RPMI8226 (cell line): ENCODE measurements at regions not wholly inside any gene's neighbourhood (a gene's known extent, or its start where the extent isn't known, plus 50 kb on each side); places are given as distances from the start of the nearest gene placed in this dataset.
"Not testable (repeated sequence)": the region's sequence is repeated elsewhere in the genome, so short reads cannot be mapped to it uniquely, and the experiment has no call there.

Source experiments
- DNase-seq: peaks from one replicate; pipeline ENCODE4 v3.0.0-alpha.2; 2015

- no peak for DNase-seq
These were observed 123.9 kb upstream of the IER5L start for GRCh38 chr9:129301941-129302340.

DNA sequence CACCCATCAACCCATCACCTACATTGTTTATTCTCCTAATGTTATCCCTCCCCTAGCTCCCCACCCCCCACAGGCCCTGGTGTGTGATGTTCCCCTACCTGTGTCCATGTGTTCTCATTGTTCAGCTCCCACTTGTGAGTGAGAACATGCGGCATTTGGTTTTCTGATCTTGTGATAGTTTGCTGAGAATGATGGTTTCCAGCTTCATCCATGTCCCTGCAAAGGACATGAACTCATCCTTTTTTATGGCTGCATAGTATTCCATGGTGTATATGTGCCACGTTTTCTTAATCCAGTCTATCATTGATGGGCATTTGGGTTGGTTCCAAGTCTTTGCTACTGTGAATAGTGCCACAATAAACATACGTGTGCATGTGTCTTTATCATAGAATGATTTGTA lies 118.1 kb upstream of the IER5L start:
- DNase-seq = not testable (repeated sequence)

- no peak for DNase-seq
These were observed 113.0 kb upstream of the IER5L start for GRCh38 chr9:129291041-129291501.

DNA sequence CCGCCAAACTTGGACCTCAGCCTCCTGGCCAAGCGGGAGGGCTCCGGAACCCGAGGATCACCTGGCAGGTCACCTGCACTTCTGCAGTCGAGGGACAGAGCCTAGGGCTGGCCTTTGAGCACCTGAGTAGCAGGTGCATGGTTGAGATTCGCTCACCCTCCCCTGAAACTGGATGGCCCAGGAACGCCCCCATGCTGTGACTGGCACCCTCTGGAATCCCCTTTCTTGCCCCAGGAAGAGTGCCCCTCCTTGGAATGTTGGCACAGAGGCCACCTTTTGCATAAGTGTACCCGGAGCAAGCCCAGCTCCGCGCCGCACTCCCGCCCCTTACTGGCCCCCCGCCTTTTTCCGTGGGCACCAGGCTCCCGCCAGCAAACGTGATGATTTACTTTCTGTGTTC lies 112.5 kb upstream of the IER5L start:
- DNase-seq = no peak

GRCh38 chr9:129289883-129290282 lies 111.8 kb upstream of the IER5L start:
- DNase-seq = no peak

GRCh38 chr9:129289131-129289731 lies 111.2 kb upstream of the IER5L start:
- no peak for DNase-seq

DNA sequence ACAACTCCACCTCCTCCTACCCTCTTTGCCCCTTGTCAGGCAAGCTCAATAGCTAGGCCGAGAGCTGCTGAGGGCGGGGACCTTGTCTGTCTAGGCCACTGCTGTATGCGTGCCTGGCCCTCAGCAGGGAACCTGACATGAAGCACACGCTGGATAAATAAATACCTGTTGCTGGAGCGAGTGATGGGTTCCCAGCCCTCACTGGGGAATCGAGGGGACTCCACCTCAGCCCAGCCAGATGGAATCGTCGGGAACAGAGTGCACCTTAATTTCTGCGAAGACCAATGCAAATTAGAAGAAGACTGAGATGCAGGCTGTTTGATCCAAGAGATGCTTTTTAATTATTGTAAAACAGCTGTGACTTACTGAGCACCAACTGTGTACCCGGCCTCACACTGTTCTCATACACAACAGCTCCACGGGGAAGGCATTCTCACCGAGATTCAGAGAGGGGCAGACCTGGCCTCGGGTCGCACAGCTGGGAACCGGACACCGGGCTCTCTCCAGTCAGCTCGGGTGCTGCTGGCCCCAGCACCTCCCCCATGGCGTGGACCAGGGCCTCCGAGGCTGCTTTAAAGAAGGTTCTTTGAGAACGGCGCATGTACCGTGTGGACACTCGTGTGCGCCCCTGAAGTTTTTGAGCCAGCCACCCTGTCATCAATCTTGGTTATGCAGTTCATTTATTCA lies 109.7 kb upstream of the IER5L start:
- DNase-seq = no peak

- DNase-seq = no peak
These were observed 108.1 kb upstream of the IER5L start for GRCh38 chr9:129285979-129286772.

- DNase-seq = no peak
These were observed 107.3 kb upstream of the IER5L start for GRCh38 chr9:129285382-129285781.

DNA sequence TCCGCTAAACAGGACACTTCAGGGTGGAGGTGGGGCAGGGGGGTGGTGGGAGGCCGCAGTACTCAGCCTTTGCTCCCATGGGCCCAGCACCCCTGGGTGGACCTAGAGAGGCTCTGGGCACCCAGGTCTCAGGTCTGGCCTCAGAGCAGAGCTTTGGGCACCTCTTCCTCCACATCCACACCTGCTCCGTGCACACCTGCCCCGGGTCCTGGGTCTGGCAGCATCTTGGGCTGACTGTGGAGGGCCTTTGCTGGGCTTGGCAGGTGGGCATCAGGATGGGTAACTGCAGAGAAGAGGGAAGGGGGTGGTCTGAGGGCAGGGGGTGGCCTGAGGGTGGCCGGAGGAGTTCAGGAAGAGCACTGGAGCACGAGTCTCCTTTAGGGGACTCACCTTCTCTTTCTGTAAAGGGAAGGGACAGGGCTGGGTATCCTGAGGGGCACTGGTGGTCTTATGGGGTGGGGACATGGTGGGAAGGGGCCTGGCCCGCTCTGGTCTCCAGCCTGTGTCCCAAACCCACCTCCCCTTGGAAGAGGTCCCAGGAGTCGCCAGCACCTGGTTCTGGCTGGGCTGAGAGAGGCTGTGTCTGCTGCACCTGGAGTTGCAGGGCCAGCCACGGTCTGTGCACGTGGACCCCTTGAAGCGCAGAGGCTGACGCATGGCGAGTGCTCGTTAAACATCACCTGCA lies 106.7 kb upstream of the IER5L start:
- DNase-seq = no peak

GRCh38 chr9:129283705-129284606 lies 105.9 kb upstream of the IER5L start:
- DNase-seq = no peak

DNA sequence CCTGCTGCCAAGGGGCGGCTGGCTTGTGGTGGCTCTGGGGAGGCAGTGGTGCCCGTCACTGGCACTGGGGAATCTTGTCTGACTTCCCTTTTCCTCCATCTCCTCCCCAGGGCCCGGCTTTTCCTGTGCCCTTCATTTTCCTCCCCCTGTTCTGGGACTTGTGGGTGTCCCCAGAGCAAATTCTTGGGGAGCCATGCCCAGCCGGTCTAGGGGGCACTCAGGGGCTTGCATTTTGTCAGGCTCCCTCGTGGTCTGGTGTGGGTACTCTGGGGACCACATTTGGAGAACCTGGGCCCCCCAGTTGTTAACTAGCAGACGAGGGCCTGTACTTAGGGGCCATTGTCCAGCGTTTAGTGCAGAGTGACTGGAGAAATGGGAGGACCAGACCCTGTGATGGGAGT lies 105.2 kb upstream of the IER5L start:
- DNase-seq = no peak

DNA sequence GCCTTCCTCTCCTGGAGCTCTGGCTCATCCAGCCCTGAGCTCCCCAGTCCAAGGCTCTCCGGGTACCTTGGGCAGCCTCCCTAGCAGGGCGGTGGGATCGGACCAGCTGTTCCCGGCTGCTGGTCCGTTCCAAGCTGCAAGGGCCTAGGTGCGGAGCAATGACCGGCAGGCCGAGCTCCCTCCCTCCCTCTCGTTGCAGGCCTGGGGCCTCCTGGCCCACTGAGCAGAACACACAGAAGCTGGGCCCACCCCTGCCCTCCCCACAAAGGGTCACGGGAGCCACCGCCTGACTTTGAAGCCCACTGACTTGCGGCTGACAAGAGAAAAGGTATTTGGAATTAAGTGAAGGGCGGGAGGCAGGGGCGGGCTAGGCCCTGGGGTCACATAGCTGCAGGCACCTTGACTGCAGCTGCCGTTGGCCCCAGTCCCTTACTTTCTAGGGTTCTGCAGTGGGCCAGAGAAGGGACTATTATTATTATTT lies 104.7 kb upstream of the IER5L start:
- DNase-seq = no peak

DNA sequence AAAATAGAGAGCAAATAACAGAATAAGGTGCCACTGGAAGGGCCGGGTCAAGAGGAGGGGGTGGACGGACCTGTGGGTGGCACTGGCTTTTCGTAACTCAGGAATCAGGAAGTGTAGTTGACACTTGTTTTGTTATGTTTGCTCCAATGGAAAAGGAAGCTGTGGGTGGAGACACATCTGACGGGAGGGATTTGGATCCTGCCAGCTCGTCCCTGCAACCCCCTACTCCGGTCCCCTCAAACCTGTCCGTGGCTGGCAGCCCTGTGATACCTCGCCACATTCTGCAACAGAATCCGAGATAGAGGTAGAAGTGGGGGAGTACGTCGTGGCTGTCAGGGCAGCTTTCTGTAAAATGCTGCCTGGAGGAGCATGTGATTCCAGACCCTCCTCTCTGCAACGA lies 104.2 kb upstream of the IER5L start:
- no peak for DNase-seq

GRCh38 chr9:129281506-129282145 lies 103.6 kb upstream of the IER5L start:
- DNase-seq = no peak

GRCh38 chr9:129280623-129281271 lies 102.7 kb upstream of the IER5L start:
- DNase-seq = no peak

DNA sequence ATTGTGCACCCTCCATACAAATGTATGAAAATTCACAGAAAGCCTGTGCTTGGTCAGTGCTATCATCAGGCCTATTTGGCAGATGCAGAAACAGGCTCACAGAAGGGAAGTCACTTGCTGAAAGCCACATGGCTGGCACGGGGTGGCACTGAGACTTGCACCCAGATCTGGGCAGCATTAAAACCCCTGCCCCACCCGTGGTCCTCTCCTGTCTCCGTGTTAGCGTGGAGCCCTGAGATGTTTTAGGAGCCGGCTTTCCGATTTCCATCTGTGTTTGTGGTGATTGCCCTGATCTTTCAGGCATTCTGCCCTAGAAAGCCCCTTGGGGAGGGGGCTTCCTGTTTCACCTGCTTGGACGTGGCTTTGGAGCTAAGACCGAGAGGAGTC lies 102.2 kb upstream of the IER5L start:
- DNase-seq = no peak

DNA sequence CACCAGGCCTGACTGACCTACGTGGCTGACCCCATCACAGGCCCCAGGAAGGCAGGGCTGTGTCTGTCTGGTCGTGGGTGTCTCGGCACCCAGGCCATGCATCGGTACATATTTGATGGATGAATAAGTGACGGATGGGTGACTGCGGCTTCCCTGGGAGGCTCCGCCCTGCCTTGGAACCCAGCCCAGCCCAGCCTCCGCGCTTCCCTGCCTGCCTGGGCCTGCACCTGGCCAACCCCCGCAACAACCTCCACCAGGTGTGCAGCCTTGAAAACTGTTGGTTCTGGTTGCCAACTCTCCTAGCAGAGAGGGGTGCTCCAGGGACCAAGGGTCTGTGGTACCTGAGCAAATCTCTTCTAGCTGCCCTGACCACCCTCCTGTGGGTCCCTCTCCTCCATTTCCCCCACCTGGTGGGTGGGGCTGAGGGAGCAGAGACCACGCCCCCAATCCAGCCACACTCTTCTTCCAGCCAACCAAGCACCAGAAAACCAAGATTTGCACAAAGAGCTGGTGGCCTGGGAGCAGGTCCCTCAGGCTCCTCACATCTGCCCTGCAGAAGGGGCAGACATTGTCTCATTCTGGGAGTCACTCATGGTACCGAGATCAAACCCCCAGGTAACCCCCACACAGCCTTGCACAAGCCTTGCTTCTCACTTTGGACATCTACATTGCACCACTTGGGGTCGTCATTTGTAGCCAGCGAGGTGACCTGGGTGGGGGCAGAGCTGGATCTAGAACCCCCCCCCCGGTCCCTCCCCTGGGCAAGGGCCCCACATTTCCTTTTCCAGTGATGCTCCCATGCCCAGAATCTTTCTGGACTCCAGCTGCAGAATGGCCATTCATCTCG lies 100.6 kb upstream of the IER5L start:
- peak; percentile 87 for DNase-seq

GRCh38 chr9:129276486-129277230 lies 98.6 kb upstream of the IER5L start:
- no peak for DNase-seq
